Neutrophil (primary cell): ENCODE measurements at regions not wholly inside any gene's neighbourhood (a gene's known extent, or its start where the extent isn't known, plus 50 kb on each side); places are given as distances from the start of the nearest gene placed in this dataset.

Experiments used
- H3K27ac ChIP-seq: fragments of 200-600 bp; sonication (generic); 2 replicates; pipeline ENCODE4 v1.5.1; 2016; ENCODE audit warnings: mild to moderate bottlenecking, moderate library complexity
- H3K27me3 ChIP-seq: fragments of 200-600 bp; sonication (generic); 2 replicates; pipeline ENCODE4 v1.6.0; 2016; ENCODE audit warnings: mild to moderate bottlenecking
- H3K36me3 ChIP-seq: fragments of 200-600 bp; sonication (generic); 2 replicates; pipeline ENCODE4 v1.5.1; 2017
- H3K4me1 ChIP-seq, 2 experiments: fragments of 200-600 bp in 1 of 2; sonication (generic) in 1 of 2; 1 replicate in 1 of 2; 2 replicates in 1 of 2; pipeline versions ENCODE4 v1.5.1 to v1.6.1; 2013 to 2016; ENCODE audit warnings: low read depth in 1 of 2, low read length in 1 of 2, mild to moderate bottlenecking in 1 of 2, moderate library complexity in 1 of 2; ENCODE audit not compliant: control insufficient read depth in 1 of 2, insufficient read depth in 1 of 2
- H3K4me3 ChIP-seq, 2 experiments: fragments of 200-600 bp in 1 of 2; sonication (generic) in 1 of 2; 1 replicate in 1 of 2; 2 replicates in 1 of 2; pipeline ENCODE4 v1.5.1; 2013 to 2016; ENCODE audit warnings: low read depth in 1 of 2, low read length in 1 of 2, mild to moderate bottlenecking in 1 of 2, moderate library complexity in 1 of 2
- H3K9me3 ChIP-seq: fragments of 200-600 bp; sonication (generic); 2 replicates; pipeline ENCODE4 v1.5.1; 2016
- CTCF ChIP-seq: fragments of 200-600 bp; sonication (generic); IDR thresholded peaks from 2 replicates; pipeline ENCODE4 v1.5.1; 2016; ENCODE audit warnings: antibody characterized with exemption

GRCh38 chr2:220134756-220135534 lies 507.5 kb downstream of the SLC4A3 start:
- H3K27ac ChIP-seq = no peak overlapping the region
- H3K4me1 ChIP-seq = no peaks in the 10 kb centered on the region
- H3K27me3 ChIP-seq = no peaks in the 10 kb centered on the region
- H3K9me3 ChIP-seq = no peaks in the 10 kb centered on the region
- no peak overlapping the region for H3K4me3 ChIP-seq
- H3K36me3 ChIP-seq = no peaks in the 10 kb centered on the region
- no peak for TF ChIP-seq CTCF

DNA sequence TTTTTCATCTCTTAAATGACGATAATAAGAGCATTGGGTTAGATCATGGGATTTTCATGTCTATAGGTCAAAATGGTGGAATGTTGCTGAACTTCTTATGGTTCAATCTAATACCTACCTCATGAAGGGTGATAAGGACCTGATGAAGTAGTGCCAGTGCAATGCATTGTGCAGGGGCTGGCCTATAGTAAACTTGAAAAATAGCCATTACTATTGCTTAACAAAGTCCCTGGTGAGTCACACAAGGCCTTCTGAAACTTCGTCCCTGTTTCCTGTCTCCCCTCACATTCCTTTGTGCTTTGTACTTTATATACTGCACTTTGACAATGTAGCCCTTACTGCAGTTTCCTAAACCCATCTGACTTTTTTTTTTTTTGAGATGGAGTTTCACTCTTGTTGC lies 515.9 kb downstream of the SLC4A3 start:
- H3K9me3 ChIP-seq = no peaks in the 10 kb centered on the region
- H3K27me3 ChIP-seq = no peaks in the 10 kb centered on the region
- no peak for TF ChIP-seq CTCF
- H3K36me3 ChIP-seq = no peaks in the 10 kb centered on the region
- H3K4me3 ChIP-seq = no peak overlapping the region
- no peaks in the 10 kb centered on the region for H3K4me1 ChIP-seq
- H3K27ac ChIP-seq = no peak overlapping the region

DNA sequence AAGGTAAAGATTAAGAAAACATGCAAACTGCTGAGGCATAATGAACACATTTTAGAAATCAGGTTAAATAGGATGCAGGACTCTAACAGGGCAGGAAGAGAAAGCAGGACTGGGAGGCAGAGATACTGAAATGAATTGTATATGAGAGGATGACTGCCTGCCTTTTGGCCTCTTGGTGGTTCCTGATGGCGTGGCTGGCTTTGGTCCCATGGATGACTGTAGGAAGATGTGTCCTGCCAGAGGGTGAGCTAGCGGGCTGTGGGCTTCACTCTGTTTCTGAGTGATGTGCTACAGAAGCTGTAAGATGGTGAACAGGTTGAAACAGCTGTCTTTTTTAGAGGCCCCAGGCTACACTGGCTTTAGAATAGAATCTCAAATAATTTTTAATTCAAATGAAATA lies 517.0 kb downstream of the SLC4A3 start:
- H3K4me1 ChIP-seq = no peaks in the 10 kb centered on the region
- H3K27ac ChIP-seq = no peak overlapping the region
- no peak overlapping the region for H3K4me3 ChIP-seq
- no peaks in the 10 kb centered on the region for H3K27me3 ChIP-seq
- H3K36me3 ChIP-seq = no peaks in the 10 kb centered on the region
- TF ChIP-seq CTCF = no peak
- H3K9me3 ChIP-seq = no peaks in the 10 kb centered on the region

DNA sequence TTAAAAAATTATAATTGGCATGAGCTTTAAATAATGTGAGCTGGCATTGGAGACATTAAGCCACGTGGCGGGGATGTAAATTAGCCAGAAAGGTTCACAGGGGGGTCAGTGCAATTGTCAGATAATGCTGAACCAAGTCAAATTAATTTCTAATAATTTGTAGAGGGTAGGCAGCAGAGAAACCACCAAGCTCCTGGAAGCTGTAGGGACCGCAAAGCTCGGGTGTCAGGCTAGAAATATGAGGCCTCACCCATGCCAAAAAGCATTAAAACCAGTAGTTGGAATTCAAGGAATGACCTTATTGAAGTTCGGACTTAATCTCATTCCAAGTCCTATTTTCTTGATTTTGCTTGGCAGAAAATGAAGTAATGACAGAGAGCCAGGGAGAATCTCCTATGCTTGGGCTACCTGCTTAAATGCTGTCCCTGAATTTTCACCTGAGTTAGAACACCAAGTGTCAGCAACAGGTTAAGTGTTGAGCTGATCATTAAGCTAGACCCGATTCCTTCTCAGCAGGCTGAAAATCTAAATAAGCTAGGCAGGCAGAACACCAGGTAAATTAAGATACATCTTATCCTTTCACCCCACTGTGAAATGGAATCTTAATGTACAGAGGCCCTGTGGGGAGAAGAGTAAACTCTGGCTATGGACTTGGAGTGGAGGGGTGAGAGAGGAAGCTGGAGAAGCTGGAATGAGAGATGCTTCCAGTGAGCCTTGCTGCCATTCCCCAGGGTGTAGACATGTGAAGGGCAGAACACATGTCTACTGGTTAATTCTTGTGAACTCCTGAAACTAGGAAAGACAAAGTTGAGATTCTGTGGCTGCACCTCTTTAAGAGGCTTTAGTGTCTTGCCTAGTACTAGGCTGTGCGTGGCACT lies 520.0 kb downstream of the SLC4A3 start:
- Histone ChIP-seq H3K27me3 (no peaks in the 10 kb centered on the region), H3K9me3 (no peaks in the 10 kb centered on the region), H3K27ac (no peak overlapping the region), H3K4me3 (no peak overlapping the region), H3K36me3 (no peaks in the 10 kb centered on the region), H3K4me1 (no peaks in the 10 kb centered on the region)
- TF ChIP-seq CTCF = no peak

- no peaks in the 10 kb centered on the region for H3K4me1 ChIP-seq
- H3K4me3 ChIP-seq = no peak overlapping the region
- no peaks in the 10 kb centered on the region for H3K9me3 ChIP-seq
- no peaks in the 10 kb centered on the region for H3K27me3 ChIP-seq
- H3K36me3 ChIP-seq = no peaks in the 10 kb centered on the region
- H3K27ac ChIP-seq = no peak overlapping the region
- TF ChIP-seq CTCF = no peak
Observed at GRCh38 chr2:220148471-220149248, 521.2 kb downstream of the SLC4A3 start.
